HepG2 (cell line): ENCODE measurements at regions not wholly inside any gene's neighbourhood (a gene's known extent, or its start where the extent isn't known, plus 50 kb on each side); places are given as distances from the start of the nearest gene placed in this dataset.

Source experiments
- CENPT ChIP-seq: sonication (generic); formaldehyde crosslinking; IDR thresholded peaks from 2 replicates; pipeline ENCODE4 v1.8.0; 2022; ENCODE audit warnings: low read depth, mild to moderate bottlenecking, moderate library complexity, missing genetic modification reagents
- FOXP4 ChIP-seq: sonication (generic); formaldehyde crosslinking; IDR thresholded peaks from 2 replicates; pipeline ENCODE4 v1.4.0; 2020; ENCODE audit warnings: missing genetic modification reagents
- GABPB1 ChIP-seq: IDR thresholded peaks from 2 replicates; pipeline ENCODE4 v1.6.1; 2016; ENCODE audit warnings: mild to moderate bottlenecking, missing genetic modification reagents, moderate library complexity, missing compliant biosample characterization
- HNRNPL ChIP-seq: fragments of 200-400 bp; formaldehyde crosslinking; IDR thresholded peaks from 2 replicates; pipeline ENCODE4 v1.6.1; 2017; ENCODE audit warnings: mild to moderate bottlenecking, low read depth, low read length
- MIER3 ChIP-seq: IDR thresholded peaks from 2 replicates; pipeline ENCODE4 v1.6.1; 2016; ENCODE audit warnings: missing compliant biosample characterization, borderline replicate concordance
- SNAPC4 ChIP-seq: sonication (generic); formaldehyde crosslinking; IDR thresholded peaks from 2 replicates; pipeline ENCODE4 v1.4.0; 2020; ENCODE audit warnings: mild to moderate bottlenecking, missing genetic modification reagents
- ZBTB44 ChIP-seq: sonication (generic); formaldehyde crosslinking; IDR thresholded peaks from 2 replicates; pipeline ENCODE4 v1.4.0; 2020; ENCODE audit warnings: missing genetic modification reagents
- ZMYM2 ChIP-seq: sonication (generic); formaldehyde crosslinking; IDR thresholded peaks from 2 replicates; pipeline ENCODE4 v1.8.0; 2022; ENCODE audit warnings: mild to moderate bottlenecking, missing genetic modification reagents
- ZNF678 ChIP-seq: sonication (generic); formaldehyde crosslinking; IDR thresholded peaks from 2 replicates; pipeline ENCODE4 v1.4.0; 2020; ENCODE audit warnings: mild to moderate bottlenecking, missing genetic modification reagents

- no peak for TF ChIP-seq SNAPC4 (CRISPR knock-in tag)
- TF ChIP-seq ZNF678 (CRISPR knock-in tag), result no peak
- no peak for TF ChIP-seq HNRNPL
- TF ChIP-seq ZBTB44, result no peak
- TF ChIP-seq ZMYM2 (CRISPR knock-in tag), result no peak
- TF ChIP-seq MIER3 (CRISPR knock-in tag), result no peak
- no peak for TF ChIP-seq FOXP4 (CRISPR knock-in tag)
- no peak for TF ChIP-seq CENPT
- no peak for TF ChIP-seq GABPB1 (CRISPR knock-in tag)
These were observed 72.3 kb upstream of the IFNGR1 start (continued) for GRCh38 chr6:137291441-137291840.
